Fibroblast of lung (primary cell): ENCODE measurements at regions not wholly inside any gene's neighbourhood (a gene's known extent, or its start where the extent isn't known, plus 50 kb on each side); places are given as distances from the start of the nearest gene placed in this dataset.

Experiments used
- EZH2 ChIP-seq: IDR thresholded peaks from 2 replicates; pipeline ENCODE4 v1.5.1; 2012; ENCODE audit warnings: low read length, control low read depth, mild to moderate bottlenecking; ENCODE audit errors: missing control alignments
- TF ChIP-seq, protein P1 (sequence below), 2 donors: IDR thresholded peaks in 1 of 2; conservative IDR thresholded peaks in 1 of 2; 1 replicate in 1 of 2; 2 replicates in 1 of 2; pipeline ENCODE4 v1.5.1; 2011 to 2012; ENCODE audit warnings: low read length in 2 of 2, control low read depth in 1 of 2, inconsistent platforms in 1 of 2, low read depth in 1 of 2, mild to moderate bottlenecking in 1 of 2

DNA sequence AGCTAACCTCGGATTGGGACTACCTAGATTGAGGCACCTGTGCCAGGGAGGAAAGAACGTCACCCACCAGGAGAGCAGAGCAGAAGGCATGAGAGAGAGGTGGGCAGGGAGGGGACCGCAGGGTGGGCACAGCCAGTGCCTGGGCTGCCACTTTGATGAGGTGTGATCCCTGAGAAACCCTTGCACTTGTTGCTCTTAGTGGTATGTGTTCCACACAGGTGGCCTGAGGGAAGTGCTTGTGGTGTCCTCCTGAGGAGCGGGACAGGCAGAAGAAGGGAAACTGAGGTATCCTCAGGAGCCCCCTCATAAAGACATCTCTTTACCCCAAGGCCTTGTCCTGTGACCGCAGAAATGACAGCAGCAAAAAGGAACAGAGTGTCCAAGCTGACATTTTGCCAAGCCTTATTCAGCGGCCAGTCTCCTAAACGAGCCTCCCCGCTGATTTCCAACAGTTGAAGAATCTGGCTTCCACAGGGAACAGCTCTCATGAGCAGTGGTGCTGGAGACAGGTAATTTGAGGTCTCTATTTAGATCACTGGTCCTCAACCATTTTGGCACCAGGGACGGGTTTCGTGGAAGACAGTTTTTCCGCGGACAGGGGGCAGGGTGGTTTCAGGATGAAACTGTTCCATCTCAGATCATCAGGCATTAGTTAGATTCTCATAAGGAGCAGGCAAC, 82.4 kb downstream of the FOXD1 start:
- TF ChIP-seq, protein P1, sequence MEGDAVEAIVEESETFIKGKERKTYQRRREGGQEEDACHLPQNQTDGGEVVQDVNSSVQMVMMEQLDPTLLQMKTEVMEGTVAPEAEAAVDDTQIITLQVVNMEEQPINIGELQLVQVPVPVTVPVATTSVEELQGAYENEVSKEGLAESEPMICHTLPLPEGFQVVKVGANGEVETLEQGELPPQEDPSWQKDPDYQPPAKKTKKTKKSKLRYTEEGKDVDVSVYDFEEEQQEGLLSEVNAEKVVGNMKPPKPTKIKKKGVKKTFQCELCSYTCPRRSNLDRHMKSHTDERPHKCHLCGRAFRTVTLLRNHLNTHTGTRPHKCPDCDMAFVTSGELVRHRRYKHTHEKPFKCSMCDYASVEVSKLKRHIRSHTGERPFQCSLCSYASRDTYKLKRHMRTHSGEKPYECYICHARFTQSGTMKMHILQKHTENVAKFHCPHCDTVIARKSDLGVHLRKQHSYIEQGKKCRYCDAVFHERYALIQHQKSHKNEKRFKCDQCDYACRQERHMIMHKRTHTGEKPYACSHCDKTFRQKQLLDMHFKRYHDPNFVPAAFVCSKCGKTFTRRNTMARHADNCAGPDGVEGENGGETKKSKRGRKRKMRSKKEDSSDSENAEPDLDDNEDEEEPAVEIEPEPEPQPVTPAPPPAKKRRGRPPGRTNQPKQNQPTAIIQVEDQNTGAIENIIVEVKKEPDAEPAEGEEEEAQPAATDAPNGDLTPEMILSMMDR (conservative IDR thresholded peaks at IDR 0.05 in 1 of 2, IDR thresholded peaks at IDR 0.05 in 1 of 2; ENCODE audit: low read depth in 1 of 2, low read length in 2 of 2): no peak
- no peak for TF ChIP-seq EZH2
